Suprapubic skin (tissue), 2 donors: ENCODE measurements at regions not wholly inside any gene's neighbourhood (a gene's known extent, or its start where the extent isn't known, plus 50 kb on each side); places are given as distances from the start of the nearest gene placed in this dataset.

Experiments
- EP300 ChIP-seq: sonication (generic); formaldehyde crosslinking; IDR thresholded peaks from one replicate; pipeline ENCODE4 v1.6.1; 2017; ENCODE audit warnings: antibody characterized with exemption
- POLR2A ChIP-seq, 2 donors: fragments of 450-650 bp; IDR thresholded peaks; one replicate each; pipeline ENCODE4 v1.6.1; 2017; ENCODE audit warnings: antibody characterized with exemption in 2 of 2, mild to moderate bottlenecking in 2 of 2, moderate library complexity in 2 of 2

GRCh38 chr22:48677621-48678020, 1150.1 kb downstream of the BRD1 start:
- TF ChIP-seq POLR2A (IDR thresholded peaks at IDR 0.05): no peak
- no peak for TF ChIP-seq EP300
